ENCODE measurements at regions not wholly inside any gene's neighbourhood (a gene's known extent, or its start where the extent isn't known, plus 50 kb on each side); places are given as distances from the start of the nearest gene placed in this dataset.

GRCh38 chr13:26989261-26989956 is 182.2 kb downstream of the USP12 start:
- no peak for DNase-seq

- DNase-seq, result no peak
Observed at GRCh38 chr13:26988059-26988769, 183.4 kb downstream of the USP12 start.

- DNase-seq, result no peak
Observed at GRCh38 chr13:26987486-26988013, 184.1 kb downstream of the USP12 start.

GRCh38 chr13:26985285-26985878 is 186.2 kb downstream of the USP12 start:
- peak; percentile 78 for DNase-seq

GRCh38 chr13:26984337-26984736 is 187.3 kb downstream of the USP12 start:
- DNase-seq, result no peak

- no peak for DNase-seq
Observed at GRCh38 chr13:26983543-26984320, 187.9 kb downstream of the USP12 start.

- no peak for DNase-seq
Observed at GRCh38 chr13:26980099-26981031, 191.2 kb downstream of the USP12 start.

GRCh38 chr13:26979334-26979733 is 192.3 kb downstream of the USP12 start:
- no peak for DNase-seq

- DNase-seq, result no peak
Observed at GRCh38 chr13:26978081-26978860, 193.3 kb downstream of the USP12 start.

GRCh38 chr13:26977541-26977940 is 194.1 kb downstream of the USP12 start:
- no peak for DNase-seq

- DNase-seq, result no peak
Observed at GRCh38 chr13:26976313-26976712, 195.3 kb downstream of the USP12 start.

- no peak for DNase-seq
Observed at GRCh38 chr13:26973946-26974345, 197.7 kb downstream of the USP12 start.

GRCh38 chr13:26973295-26973694 is 198.3 kb downstream of the USP12 start:
- DNase-seq, result no peak

GRCh38 chr13:26971990-26972887 is 199.4 kb downstream of the USP12 start:
- DNase-seq, result peak; percentile 46

GRCh38 chr13:26968431-26969341 is 202.9 kb downstream of the USP12 start:
- DNase-seq, result no peak

GRCh38 chr13:26967119-26968038 is 204.2 kb downstream of the USP12 start:
- DNase-seq, result no peak

- DNase-seq, result no peak
Observed at GRCh38 chr13:26966701-26967080, 204.9 kb downstream of the USP12 start.

All from activated CD4-positive, alpha-beta T cell treated with anti-CD3 and anti-CD28 coated beads for 48 hours (primary cell).